GM23248 (cell line): ENCODE measurements at regions not wholly inside any gene's neighbourhood (a gene's known extent, or its start where the extent isn't known, plus 50 kb on each side); places are given as distances from the start of the nearest gene placed in this dataset.

Experiments used
- DNase-seq: peaks from one replicate; pipeline ENCODE4 v3.0.0-alpha.2; 2015
- H2AFZ ChIP-seq: fragments of 200-600 bp; sonication (generic); 2 replicates; pipeline ENCODE4 v1.6.1; 2016; ENCODE audit warnings: antibody characterized with exemption
- H3F3A ChIP-seq: fragments of 200-600 bp; sonication (generic); 2 replicates; pipeline ENCODE4 v1.6.1; 2016; ENCODE audit warnings: mild to moderate bottlenecking, antibody characterized with exemption, mixed run types; ENCODE audit not compliant: insufficient read depth
- H3K27ac ChIP-seq: fragments of 200-600 bp; sonication (generic); 2 replicates; pipeline ENCODE4 v1.5.1; 2016; ENCODE audit warnings: mild to moderate bottlenecking
- H3K27me3 ChIP-seq: fragments of 200-600 bp; sonication (generic); replicated peaks from 2 replicates; pipeline ENCODE4 v1.6.1; 2016; ENCODE audit warnings: mild to moderate bottlenecking; ENCODE audit not compliant: insufficient read depth
- H3K36me3 ChIP-seq: fragments of 200-600 bp; sonication (generic); 2 replicates; pipeline ENCODE4 v1.6.1; 2016; ENCODE audit warnings: low read depth, mild to moderate bottlenecking
- H3K4me1 ChIP-seq: fragments of 200-600 bp; sonication (generic); 2 replicates; pipeline ENCODE4 v1.6.1; 2016; ENCODE audit warnings: mild to moderate bottlenecking; ENCODE audit not compliant: insufficient read depth
- H3K4me2 ChIP-seq: fragments of 200-600 bp; sonication (generic); one replicate; pipeline ENCODE4 v1.6.1; 2016; ENCODE audit warnings: mild to moderate bottlenecking; ENCODE audit not compliant: unreplicated experiment
- H3K4me3 ChIP-seq: fragments of 200-600 bp; sonication (generic); 2 replicates; pipeline ENCODE4 v1.5.1; 2016; ENCODE audit warnings: mild to moderate bottlenecking
- H3K79me2 ChIP-seq: fragments of 200-600 bp; sonication (generic); 2 replicates; pipeline ENCODE4 v1.6.1; 2016; ENCODE audit warnings: mild to moderate bottlenecking; ENCODE audit not compliant: insufficient read depth
- H3K9ac ChIP-seq: fragments of 200-600 bp; sonication (generic); 2 replicates; pipeline ENCODE4 v1.6.1; 2016; ENCODE audit warnings: mild to moderate bottlenecking
- H3K9me2 ChIP-seq: fragments of 200-600 bp; sonication (generic); 2 replicates; pipeline ENCODE4 v1.6.1; 2016; ENCODE audit warnings: mixed run types, mild to moderate bottlenecking, moderate library complexity; ENCODE audit not compliant: insufficient read depth
- H3K9me3 ChIP-seq: fragments of 200-600 bp; sonication (generic); one replicate; pipeline ENCODE4 v1.6.1; 2017; ENCODE audit warnings: low read depth
- H4K20me1 ChIP-seq: fragments of 200-600 bp; sonication (generic); 2 replicates; pipeline ENCODE4 v1.6.0; 2016; ENCODE audit not compliant: insufficient read depth
- EZH2 ChIP-seq: fragments of 200-600 bp; sonication (generic); IDR thresholded peaks from 2 replicates; pipeline ENCODE4 v1.6.1; 2018; ENCODE audit warnings: antibody characterized with exemption, mild to moderate bottlenecking; ENCODE audit not compliant: insufficient read depth, poor library complexity, severe bottlenecking
- EZH2phosphoT487 ChIP-seq: fragments of 200-600 bp; sonication (generic); IDR thresholded peaks from 2 replicates; pipeline ENCODE4 v1.6.1; 2018; ENCODE audit warnings: antibody characterized with exemption, moderate library complexity, mild to moderate bottlenecking, low read depth; ENCODE audit not compliant: insufficient read depth
- WGBS, 2 experiments: methylation state at CpG; one replicate each; pipeline ENCODE4 v1.1.6; 2015 to 2017; ENCODE audit warnings: low lambda C conversion rate in 2 of 2, low coverage in 1 of 2; ENCODE audit errors: missing lambda C conversion rate in 2 of 2; 5-methylcytosine and 5-hydroxymethylcytosine counted together
- in situ Hi-C: fragments of 300-500 bp; cut with MboI; formaldehyde crosslinking; loops from 2 replicates; pipeline ENCODE4 v1.15.0; 2020

DNA sequence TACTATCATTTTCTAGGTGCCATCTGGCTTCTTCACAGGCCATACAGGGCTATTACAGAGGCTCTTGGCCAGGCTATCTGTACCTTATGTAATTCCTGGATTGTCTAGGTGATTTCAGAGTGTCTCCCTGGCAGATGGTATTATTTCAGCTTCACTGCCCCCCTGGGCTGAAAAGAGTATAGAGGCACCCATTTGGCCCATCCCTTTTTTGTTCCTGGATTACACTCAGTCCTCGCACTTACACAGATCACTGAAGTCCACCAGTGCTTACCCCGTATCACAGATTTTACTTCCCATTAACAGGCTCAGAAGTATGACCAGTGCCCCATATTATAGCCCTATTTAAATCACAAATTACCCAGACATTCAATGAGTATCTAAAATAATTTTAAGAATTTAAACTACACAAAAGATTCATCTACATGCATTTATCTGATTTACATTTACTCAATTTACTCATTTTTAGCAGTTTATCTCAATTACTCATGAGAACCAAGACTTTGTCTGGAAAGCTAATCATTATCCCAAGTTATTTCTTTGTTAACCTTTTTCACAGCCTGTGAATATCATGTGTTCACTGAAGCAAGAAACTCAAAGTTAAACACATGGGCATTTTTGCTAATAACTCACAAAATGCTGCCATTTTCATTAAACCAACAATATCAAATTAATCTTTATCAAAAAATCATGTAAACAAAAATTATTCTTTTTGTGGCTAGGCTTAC lies 121.0 kb downstream of the PCDH20 start:
- no peak overlapping the region for H3K4me2 ChIP-seq
- in situ Hi-C loops, result no loop called here
- TF ChIP-seq EZH2, result no peak
- no peak for TF ChIP-seq EZH2phosphoT487

DNA sequence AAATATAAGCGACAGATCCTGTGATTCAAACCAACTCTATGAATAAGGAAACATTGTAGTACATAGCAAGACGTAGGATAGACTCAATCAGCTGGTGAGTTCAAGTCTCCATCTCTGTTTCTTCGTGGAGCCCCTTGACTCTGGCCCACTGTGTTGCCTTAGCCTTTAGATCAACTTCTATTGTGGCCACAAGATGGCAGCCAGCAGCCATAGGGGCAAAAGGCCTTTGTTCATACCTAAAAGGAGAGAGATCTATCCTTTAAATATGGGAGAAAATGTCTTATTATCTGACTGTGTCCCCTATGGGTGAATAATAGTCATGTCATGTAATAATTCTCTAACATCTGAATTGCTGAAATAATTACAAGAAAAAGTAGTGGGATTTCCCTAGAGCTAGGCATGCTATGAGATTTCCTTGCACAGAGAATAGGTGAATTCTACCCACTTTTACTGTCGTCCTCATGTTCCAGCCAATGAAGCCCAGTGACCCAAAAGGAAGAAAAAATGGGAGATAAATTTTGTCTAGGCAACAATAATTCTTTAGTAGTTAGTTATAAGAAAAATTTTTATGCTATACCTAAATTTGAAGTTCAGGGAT lies 129.4 kb downstream of the PCDH20 start:
- no peak overlapping the region for H3K9ac ChIP-seq
- no peaks in the 10 kb centered on the region for H3K9me2 ChIP-seq
- H3K4me3 ChIP-seq, result no peak overlapping the region
- DNase-seq, result no peak
- no peak overlapping the region for H3K27ac ChIP-seq
- 3 to 7% methylated on average over 4 of the region's 4 CpGs for WGBS, 2 experiments
- no peaks in the 10 kb centered on the region for H3K27me3 ChIP-seq
- no peaks in the 10 kb centered on the region for H3K79me2 ChIP-seq
- no peaks in the 10 kb centered on the region for H3F3A ChIP-seq
- TF ChIP-seq EZH2 (no peak), EZH2phosphoT487 (no peak)
- no peaks in the 10 kb centered on the region for H4K20me1 ChIP-seq
- H3K4me2 ChIP-seq, result no peak overlapping the region
- H2AFZ ChIP-seq, result no peak overlapping the region
- in situ Hi-C loops, result no loop called here
- H3K36me3 ChIP-seq, result no peaks in the 10 kb centered on the region
- H3K4me1 ChIP-seq, result no peaks in the 10 kb centered on the region
- no peaks in the 10 kb centered on the region for H3K9me3 ChIP-seq

More for the DNA sequence above, 121.0 kb downstream of the PCDH20 start:
- Histone ChIP-seq H3F3A (no peaks in the 10 kb centered on the region), H3K27ac (no peak overlapping the region), H4K20me1 (no peaks in the 10 kb centered on the region), H3K79me2 (no peaks in the 10 kb centered on the region), H3K4me3 (no peak overlapping the region), H3K9ac (no peak overlapping the region), H3K9me3 (no peaks in the 10 kb centered on the region), H3K4me1 (no peaks in the 10 kb centered on the region), H3K36me3 (no peaks in the 10 kb centered on the region), H2AFZ (no peak overlapping the region), H3K27me3 (no peaks in the 10 kb centered on the region), H3K9me2 (no peaks in the 10 kb centered on the region)
- DNase-seq, result no peak
- 10 to 27% methylated on average over 2 of the region's 2 CpGs for WGBS, 2 experiments

GRCh38 chr13:61277586-61278276 lies 137.9 kb downstream of the PCDH20 start:
- WGBS, 2 experiments, result 25 to 32% methylated on average over 5 of the region's 5 CpGs

DNA sequence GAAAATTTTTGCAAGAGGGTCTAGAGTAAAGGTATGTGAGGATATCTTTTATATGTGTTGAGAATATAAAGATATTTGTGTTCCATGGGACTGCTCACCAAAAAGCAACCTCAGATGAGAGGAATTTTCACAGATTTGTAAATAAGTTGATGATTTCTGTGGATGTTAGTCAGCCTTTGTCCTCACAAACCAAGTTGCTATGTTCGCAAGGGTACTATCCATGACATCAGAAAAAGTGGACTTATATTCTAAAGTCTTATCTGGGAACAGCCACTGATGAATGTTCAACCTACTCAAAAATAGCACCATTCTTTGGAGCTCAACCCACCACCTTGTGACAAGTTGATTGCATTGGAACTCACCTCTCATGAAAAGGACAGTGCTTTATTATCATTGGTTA lies 138.6 kb downstream of the PCDH20 start:
- no peaks in the 10 kb centered on the region for H3K79me2 ChIP-seq
- H3K27me3 ChIP-seq, result no peaks in the 10 kb centered on the region
- no peaks in the 10 kb centered on the region for H3K9me2 ChIP-seq
- H2AFZ ChIP-seq, result no peak overlapping the region
- H3K9ac ChIP-seq, result no peak overlapping the region
- no peak overlapping the region for H3K4me3 ChIP-seq
- TF ChIP-seq EZH2phosphoT487 (no peak), EZH2 (no peak)
- in situ Hi-C loops, result no loop called here
- no peak for DNase-seq
- no peak overlapping the region for H3K27ac ChIP-seq
- no peaks in the 10 kb centered on the region for H3F3A ChIP-seq
- no peaks in the 10 kb centered on the region for H3K9me3 ChIP-seq
- WGBS, 2 experiments, result 43 to 72% methylated on average over 1 of the region's 1 CpG
- no peak overlapping the region for H3K4me2 ChIP-seq
- no peaks in the 10 kb centered on the region for H4K20me1 ChIP-seq
- no peaks in the 10 kb centered on the region for H3K4me1 ChIP-seq
- no peaks in the 10 kb centered on the region for H3K36me3 ChIP-seq

More at GRCh38 chr13:61277586-61278276, 137.9 kb downstream of the PCDH20 start:
- no peaks in the 10 kb centered on the region for H3K27me3 ChIP-seq
- no peak for TF ChIP-seq EZH2phosphoT487
- TF ChIP-seq EZH2, result no peak
- no peak for DNase-seq
- H3K9ac ChIP-seq, result no peak overlapping the region
- H3K36me3 ChIP-seq, result no peaks in the 10 kb centered on the region
- no peaks in the 10 kb centered on the region for H3K79me2 ChIP-seq
- H3K9me3 ChIP-seq, result no peaks in the 10 kb centered on the region
- no peaks in the 10 kb centered on the region for H3K9me2 ChIP-seq
- in situ Hi-C loops, result no loop called here
- H3K27ac ChIP-seq, result no peak overlapping the region
- no peaks in the 10 kb centered on the region for H3F3A ChIP-seq
- H2AFZ ChIP-seq, result no peak overlapping the region
- H3K4me3 ChIP-seq, result no peak overlapping the region
- no peaks in the 10 kb centered on the region for H4K20me1 ChIP-seq
- no peaks in the 10 kb centered on the region for H3K4me1 ChIP-seq
- no peak overlapping the region for H3K4me2 ChIP-seq
